ENCODE measurements at regions not wholly inside any gene's neighbourhood (a gene's known extent, or its start where the extent isn't known, plus 50 kb on each side); places are given as distances from the start of the nearest gene placed in this dataset.

DNA sequence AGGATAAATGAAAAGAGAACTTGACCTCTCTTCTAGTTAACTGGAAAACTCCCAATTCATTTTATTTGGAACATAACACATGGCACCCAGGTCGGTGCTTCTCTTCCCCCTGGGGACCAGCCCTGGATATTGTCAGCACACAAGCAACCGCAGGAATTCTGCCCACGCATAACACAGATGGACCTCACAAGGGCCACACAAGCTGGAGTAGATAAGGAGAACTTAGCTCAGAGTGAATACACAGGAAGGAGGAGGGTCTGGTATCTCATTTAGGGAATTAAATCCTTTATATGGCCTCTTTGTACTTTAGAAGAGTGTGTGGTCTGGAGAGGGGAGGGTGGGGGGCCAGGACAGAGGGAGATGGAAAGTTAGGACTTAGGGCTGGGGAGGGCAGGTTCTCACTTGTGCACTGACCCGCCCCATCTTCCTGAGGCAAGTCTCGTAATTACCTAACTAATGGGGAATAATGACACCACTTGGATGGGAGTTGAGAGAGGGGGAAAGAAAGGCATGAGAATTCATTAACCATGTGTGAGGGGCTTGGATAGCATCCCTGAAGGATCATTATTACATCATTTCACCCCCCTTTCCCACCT, 341.2 kb upstream of the WWC1 start:
- no peak for DNase-seq

DNA sequence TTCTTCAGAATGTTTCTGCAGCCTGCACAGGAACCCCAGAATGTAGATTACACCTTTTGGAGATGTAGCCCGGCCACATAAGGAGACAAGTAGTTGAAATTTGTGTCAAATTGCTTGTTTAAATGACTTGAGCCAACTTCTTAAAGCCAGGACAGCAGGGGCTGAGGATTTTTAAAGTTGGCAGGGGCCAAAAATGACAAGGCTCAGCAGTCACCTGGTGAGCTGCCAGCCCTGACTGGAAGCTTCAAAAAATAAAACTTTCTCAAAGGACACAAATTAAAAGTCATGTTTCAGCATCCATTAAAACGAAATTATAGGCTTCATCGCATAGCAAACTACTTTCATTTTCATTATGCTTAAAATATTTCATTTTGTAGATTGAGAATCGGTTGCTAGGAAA, 340.3 kb upstream of the WWC1 start:
- DNase-seq = no peak

- DNase-seq = no peak
Observed at GRCh38 chr5:167952278-167952995, 339.0 kb upstream of the WWC1 start.

- DNase-seq = no peak
Observed at GRCh38 chr5:167953151-167953798, 338.2 kb upstream of the WWC1 start.

- DNase-seq = no peak
Observed at GRCh38 chr5:167961731-167962130, 329.7 kb upstream of the WWC1 start.

- no peak for DNase-seq
Observed at GRCh38 chr5:167964529-167964928, 326.9 kb upstream of the WWC1 start.

GRCh38 chr5:167965710-167966109, 325.7 kb upstream of the WWC1 start:
- DNase-seq = no peak

DNA sequence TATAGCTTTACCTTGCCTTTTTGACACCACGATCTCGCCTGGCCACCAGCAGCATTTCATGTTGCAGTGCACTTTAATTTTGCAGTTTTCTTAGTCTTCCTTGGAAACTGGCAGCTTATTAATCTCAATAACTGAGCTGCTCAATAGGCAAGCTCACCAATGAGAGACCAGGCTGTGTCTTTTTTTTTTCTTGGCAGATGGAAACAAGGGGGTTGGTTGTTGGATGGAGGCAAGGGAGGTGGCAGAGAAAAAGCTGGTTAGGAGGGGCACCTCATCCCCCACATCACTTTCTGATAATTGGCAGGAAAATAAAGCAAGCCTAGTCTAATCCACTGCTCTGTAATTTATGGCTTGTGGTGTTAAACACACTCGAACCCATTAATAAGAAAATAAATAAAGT, 324.5 kb upstream of the WWC1 start:
- no peak for DNase-seq

DNA sequence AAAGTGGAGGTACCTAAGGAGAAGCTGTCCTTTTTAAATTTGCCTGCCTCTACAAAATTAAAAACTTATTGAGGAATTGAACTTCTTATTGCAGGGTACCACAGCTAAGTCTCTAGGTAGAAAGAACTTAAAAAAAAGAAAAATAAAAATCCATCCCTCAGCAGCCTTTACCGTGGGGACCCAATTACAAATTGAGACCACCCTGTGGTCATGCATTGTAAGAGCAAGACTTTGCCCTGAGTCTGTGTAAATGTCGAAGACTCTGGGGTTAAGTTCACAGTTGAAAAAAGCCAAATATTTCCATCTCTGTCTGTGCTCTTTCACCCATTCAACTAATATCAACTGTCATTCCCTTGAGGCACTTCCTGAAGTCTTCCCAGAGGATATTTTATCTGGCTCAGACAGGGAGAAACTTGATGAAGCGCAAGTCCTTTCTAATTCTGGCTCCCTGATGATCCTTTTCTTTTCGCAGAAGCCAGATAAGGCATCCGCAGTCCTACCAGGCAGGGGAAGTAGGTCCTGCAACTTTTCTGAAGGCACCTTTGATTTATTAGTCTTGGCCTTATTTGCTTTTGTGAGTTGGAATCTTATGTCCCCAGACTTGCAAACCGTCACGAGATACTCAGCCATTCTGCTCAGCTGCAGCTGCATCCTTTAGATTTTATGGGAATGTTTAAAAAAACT, 323.8 kb upstream of the WWC1 start:
- no peak for DNase-seq

- DNase-seq = no peak
Observed at GRCh38 chr5:167968837-167969236, 322.6 kb upstream of the WWC1 start.

- no peak for DNase-seq
Observed at GRCh38 chr5:167969998-167970397, 321.4 kb upstream of the WWC1 start.

DNA sequence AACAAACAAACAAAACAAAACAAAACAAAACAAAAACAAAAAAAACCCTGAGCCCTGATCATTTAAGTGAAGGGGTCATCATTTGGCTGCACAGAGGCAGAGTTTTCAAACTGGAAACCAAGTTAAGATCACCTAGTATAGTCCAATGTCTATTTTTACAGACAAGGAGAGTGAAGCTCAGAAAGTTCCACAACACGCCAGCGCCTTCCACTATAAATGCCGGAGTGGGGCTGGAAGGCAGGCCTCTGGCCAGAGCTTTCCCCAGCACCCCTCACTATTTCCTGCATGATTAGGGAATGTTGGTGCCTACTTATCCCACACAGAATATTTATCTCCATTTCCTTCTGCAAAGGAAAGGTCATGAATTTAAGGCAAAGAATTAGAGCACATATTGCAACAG, 319.7 kb upstream of the WWC1 start:
- DNase-seq = no peak

- no peak for DNase-seq
Observed at GRCh38 chr5:167973126-167973525, 318.3 kb upstream of the WWC1 start.

DNA sequence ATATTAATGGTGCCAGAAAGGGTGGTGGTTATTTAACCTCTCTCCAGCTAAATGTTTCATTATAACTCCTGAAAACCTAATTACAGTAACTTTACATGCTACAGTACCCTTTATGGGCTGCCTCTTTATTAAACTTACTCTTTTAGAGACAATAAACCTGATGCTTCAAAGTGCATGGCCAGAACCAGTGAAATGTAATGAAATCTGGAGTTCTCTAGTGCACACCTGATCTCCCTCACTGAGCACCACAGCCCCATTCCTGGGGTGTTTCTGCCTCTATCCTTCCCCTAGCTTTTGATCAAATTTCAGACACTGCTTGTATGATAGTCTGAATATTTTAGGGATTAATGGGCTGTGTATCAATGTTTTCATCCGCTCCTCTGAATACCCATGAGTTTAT, 306.5 kb upstream of the WWC1 start:
- DNase-seq = no peak

DNA sequence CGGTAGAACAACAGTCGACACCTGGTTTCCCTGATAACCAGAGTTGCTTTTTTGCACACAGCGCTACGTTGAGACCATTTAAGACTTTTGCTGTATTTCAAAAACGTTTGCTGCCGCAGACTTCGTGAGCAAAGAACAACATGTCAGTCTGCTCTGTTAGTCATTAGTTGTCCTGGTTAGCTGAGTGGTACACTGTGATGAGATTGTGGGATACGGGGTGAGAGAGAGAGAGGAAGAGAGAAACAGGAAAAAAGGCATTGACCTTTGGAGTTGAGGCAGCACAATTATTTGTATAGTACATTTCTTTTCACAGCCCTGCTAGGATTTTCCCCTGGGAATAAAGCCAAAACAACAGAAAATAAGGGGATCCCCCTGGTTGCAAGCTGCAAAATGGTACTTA, 306.1 kb upstream of the WWC1 start:
- no peak for DNase-seq

GRCh38 chr5:167987490-167988280, 303.8 kb upstream of the WWC1 start:
- DNase-seq = no peak

- no peak for DNase-seq
Observed at GRCh38 chr5:167992868-167993267, 298.6 kb upstream of the WWC1 start.

- no peak for DNase-seq
Observed at GRCh38 chr5:167993771-167994170, 297.7 kb upstream of the WWC1 start.

GRCh38 chr5:167995844-167996425, 295.5 kb upstream of the WWC1 start:
- DNase-seq = no peak

GRCh38 chr5:167998148-167998767, 293.2 kb upstream of the WWC1 start:
- no peak for DNase-seq

- no peak for DNase-seq
Observed at GRCh38 chr5:167999182-167999581, 292.3 kb upstream of the WWC1 start.

DNA sequence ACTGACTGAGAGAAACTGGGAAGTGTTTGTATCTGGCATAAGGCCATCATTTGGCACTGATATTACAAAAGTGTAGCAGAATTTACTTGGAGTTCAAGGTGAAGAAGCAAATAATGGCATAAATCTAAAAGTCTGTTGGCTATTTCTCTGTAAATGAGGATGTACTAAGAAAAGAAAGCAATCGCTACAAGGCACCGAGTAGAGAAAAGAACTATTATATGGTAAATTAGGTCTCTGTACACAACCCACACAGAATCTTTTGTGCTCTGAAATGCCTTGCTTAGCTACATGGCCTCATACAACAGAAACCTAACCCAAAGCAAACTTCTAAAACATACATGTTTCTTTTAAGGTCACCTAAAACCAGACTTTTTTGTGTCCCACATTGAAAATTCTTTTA, 290.1 kb upstream of the WWC1 start:
- DNase-seq = no peak
